HepG2 (cell line): ENCODE measurements at regions not wholly inside any gene's neighbourhood (a gene's known extent, or its start where the extent isn't known, plus 50 kb on each side); places are given as distances from the start of the nearest gene placed in this dataset.

Experiments
- ATAC-seq: fragments of 200-7000 bp; cut with Tn5 transposase; 3 replicates; pipeline ENCODE4 v1.9.1; 2020; ENCODE audit warnings: mild to moderate bottlenecking, moderate library complexity
- BruUV-seq: library from RNA; stranded (reverse); fragments of 400-500 nt; replicated peaks from 2 replicates; lab custom pipeline; 2021; lab: Mats Ljungman, UMichigan
- CTCF ChIA-PET: fragments of 300-600 bp; formaldehyde crosslinking; extraction: SDS; loops from one replicate; lab custom pipeline; 2021; ENCODE audit warnings: low total read pairs, inconsistent platforms, low intra/inter-chr PET ratio; lab: Yijun Ruan, JAX
- POLR2A ChIA-PET: fragments of 350-600 bp; sonication (Branson Sonifier 250); formaldehyde crosslinking; loops from one replicate; lab custom pipeline; 2020; ENCODE audit warnings: antibody characterized with exemption, inconsistent platforms; lab: Yijun Ruan, JAX
- DNase-seq: peaks from one replicate; pipeline ENCODE4 v3.0.0-alpha.2; 2015; ENCODE audit warnings: low spot score
- FAIRE-seq: peaks from 3 replicates; lab custom pipeline; 2011; peaks lifted over from hg19 to GRCh38; lab: Jason Lieb, UNC
- H2AFZ ChIP-seq: one replicate; pipeline ENCODE4 v1.6.1; 2011; ENCODE audit warnings: low read length, inconsistent platforms
- H3K27ac ChIP-seq: fragments of 300-600 bp; 3 replicates; pipeline ENCODE4 v1.8.0; 2011; ENCODE audit warnings: mixed run types, mild to moderate bottlenecking, mixed read lengths, low read length, inconsistent platforms; ENCODE audit not compliant: insufficient read depth; ENCODE audit errors: extremely low read length
- H3K27me3 ChIP-seq, 2 experiments: fragments of 200-600 bp in 1 of 2; 2 replicates in 1 of 2; 3 replicates in 1 of 2; pipeline versions ENCODE4 v1.6.0 to v1.8.0; 2011; ENCODE audit warnings: low read length in 2 of 2, mild to moderate bottlenecking in 2 of 2, moderate library complexity in 2 of 2, inconsistent platforms in 1 of 2; ENCODE audit not compliant: insufficient read depth in 2 of 2, control insufficient read depth in 1 of 2
- H3K36me3 ChIP-seq, 2 experiments: fragments of 200-600 bp in 1 of 2; replicated peaks in 1 of 2; 2 replicates in 1 of 2; 3 replicates in 1 of 2; pipeline versions ENCODE4 v1.5.1 to v1.8.0; 2011; ENCODE audit warnings: low read length in 2 of 2, inconsistent platforms in 1 of 2; ENCODE audit not compliant: insufficient read depth in 2 of 2, control insufficient read depth in 1 of 2
- H3K4me1 ChIP-seq: 2 replicates; pipeline ENCODE4 v1.5.1; 2012; ENCODE audit warnings: low read length, inconsistent platforms; ENCODE audit not compliant: insufficient read depth
- H3K4me2 ChIP-seq: 2 replicates; pipeline ENCODE4 v1.6.0; 2011; ENCODE audit warnings: low read depth, low read length, inconsistent platforms
- H3K4me3 ChIP-seq, 3 experiments: fragments of 200-600 bp in 1 of 3; sonication (generic), shearing (Covaris generic) in 1 of 3; replicated peaks in 1 of 3; 2 replicates each; pipeline ENCODE4 v1.5.1; 2011 to 2016; ENCODE audit warnings: low read length in 3 of 3, inconsistent platforms in 2 of 3, low read depth in 2 of 3, mild to moderate bottlenecking in 2 of 3, control low read depth in 1 of 3, mixed read lengths in 1 of 3; ENCODE audit not compliant: insufficient read depth in 1 of 3
- H3K79me2 ChIP-seq: one replicate; pipeline ENCODE4 v1.6.1; 2011; ENCODE audit warnings: low read length, inconsistent platforms; ENCODE audit not compliant: insufficient read depth
- H3K9ac ChIP-seq: 2 replicates; pipeline ENCODE4 v1.6.0; 2011; ENCODE audit warnings: mild to moderate bottlenecking, low read depth, low read length, inconsistent platforms; ENCODE audit not compliant: insufficient read depth
- H3K9me3 ChIP-seq: 2 replicates; pipeline ENCODE4 v1.5.1; 2012; ENCODE audit warnings: mild to moderate bottlenecking, low read length
- H4K20me1 ChIP-seq: 2 replicates; pipeline ENCODE4 v1.6.0; 2011; ENCODE audit warnings: inconsistent platforms, mild to moderate bottlenecking, low read length, moderate library complexity; ENCODE audit not compliant: insufficient read depth
- ARNTL ChIP-seq: sonication (generic); formaldehyde crosslinking; IDR thresholded peaks from 2 replicates; pipeline ENCODE4 v1.4.0; 2020; ENCODE audit warnings: mild to moderate bottlenecking, missing genetic modification reagents
- CHCHD3 ChIP-seq: sonication (generic); formaldehyde crosslinking; IDR thresholded peaks from 2 replicates; pipeline ENCODE4 v1.8.0; 2022; ENCODE audit warnings: mild to moderate bottlenecking, missing genetic modification reagents, moderate library complexity
- HNRNPLL ChIP-seq: fragments of 200-400 bp; formaldehyde crosslinking; IDR thresholded peaks from 2 replicates; pipeline ENCODE4 v1.6.1; 2017; ENCODE audit warnings: mild to moderate bottlenecking, low read depth, low read length; ENCODE audit not compliant: poor library complexity, severe bottlenecking
- KDM6A ChIP-seq: IDR thresholded peaks from 2 replicates; pipeline ENCODE4 v1.6.1; 2016; ENCODE audit warnings: low read depth
- KLF13 ChIP-seq: sonication (generic); formaldehyde crosslinking; IDR thresholded peaks from 2 replicates; pipeline ENCODE4 v1.4.0; 2020; ENCODE audit warnings: mild to moderate bottlenecking, missing genetic modification reagents
- KLF6 ChIP-seq: IDR thresholded peaks from 2 replicates; pipeline ENCODE4 v1.8.0; 2016; ENCODE audit warnings: missing biosample characterization, missing genetic modification reagents
- PHF8 ChIP-seq: sonication (generic); formaldehyde crosslinking; IDR thresholded peaks from 2 replicates; pipeline ENCODE4 v1.5.0; 2020; ENCODE audit warnings: missing genetic modification reagents
- ZNF446 ChIP-seq: sonication (generic); formaldehyde crosslinking; IDR thresholded peaks from 2 replicates; pipeline ENCODE4 v1.5.0; 2020; ENCODE audit warnings: mild to moderate bottlenecking, missing genetic modification reagents
- ZNF558 ChIP-seq: sonication (generic); formaldehyde crosslinking; IDR thresholded peaks from 2 replicates; pipeline ENCODE4 v1.9.0; 2022; ENCODE audit warnings: mild to moderate bottlenecking, missing genetic modification reagents, borderline replicate concordance
- ZNF660 ChIP-seq: sonication (generic); formaldehyde crosslinking; IDR thresholded peaks from 2 replicates; pipeline ENCODE4 v1.5.1; 2020; ENCODE audit warnings: mild to moderate bottlenecking, low read depth, missing genetic modification reagents, borderline replicate concordance
- ZNF678 ChIP-seq: sonication (generic); formaldehyde crosslinking; IDR thresholded peaks from 2 replicates; pipeline ENCODE4 v1.4.0; 2020; ENCODE audit warnings: mild to moderate bottlenecking, missing genetic modification reagents
- ZNF749 ChIP-seq: sonication (generic); formaldehyde crosslinking; IDR thresholded peaks from 2 replicates; pipeline ENCODE4 v1.8.0; 2022; ENCODE audit warnings: mild to moderate bottlenecking, missing genetic modification reagents, moderate library complexity, borderline replicate concordance
- ZNF781 ChIP-seq: sonication (generic); formaldehyde crosslinking; IDR thresholded peaks from 2 replicates; pipeline ENCODE4 v1.5.1; 2020; ENCODE audit warnings: borderline replicate concordance, mild to moderate bottlenecking, missing genetic modification reagents; ENCODE audit errors: not compliant biosample characterization
- WGBS: methylation state at CpG from one replicate; pipeline ENCODE4 v1.1.6; 2017; ENCODE audit warnings: low lambda C conversion rate; 5-methylcytosine and 5-hydroxymethylcytosine counted together
- in situ Hi-C: cut with HindIII; loops from 2 replicates; pipeline ENCODE4 v1.10.0; 2017; ENCODE audit warnings: low pct_unique_long_range_greater_than_20kb; ENCODE audit not compliant: extremely low pct_ligation_motif_present
- intact Hi-C: fragments of 100-400 bp; cut with micrococcal nuclease; formaldehyde crosslinking; loops from one replicate; pipeline ENCODE4 v1.10.0; 2022; ENCODE audit not compliant: unreplicated experiment
- TF ChIP-seq, protein P1 (sequence below): sonication (generic); formaldehyde crosslinking; conservative IDR thresholded peaks from 2 replicates; pipeline ENCODE4 v1.4.0; 2020; ENCODE audit warnings: missing genetic modification reagents
- TF ChIP-seq, protein P2 (sequence below): sonication (generic); formaldehyde crosslinking; IDR thresholded peaks from 2 replicates; pipeline ENCODE4 v1.4.0; 2020; ENCODE audit warnings: mild to moderate bottlenecking, missing genetic modification reagents
- TF ChIP-seq, protein P3 (sequence below): sonication (generic); formaldehyde crosslinking; IDR thresholded peaks from 2 replicates; pipeline ENCODE4 v1.4.0; 2020; ENCODE audit warnings: missing genetic modification reagents, mild to moderate bottlenecking, borderline replicate concordance
- TF ChIP-seq, protein P4 (sequence below): sonication (generic); formaldehyde crosslinking; IDR thresholded peaks from 2 replicates; pipeline ENCODE4 v1.4.0; 2020; ENCODE audit warnings: mild to moderate bottlenecking, missing genetic modification reagents

DNA sequence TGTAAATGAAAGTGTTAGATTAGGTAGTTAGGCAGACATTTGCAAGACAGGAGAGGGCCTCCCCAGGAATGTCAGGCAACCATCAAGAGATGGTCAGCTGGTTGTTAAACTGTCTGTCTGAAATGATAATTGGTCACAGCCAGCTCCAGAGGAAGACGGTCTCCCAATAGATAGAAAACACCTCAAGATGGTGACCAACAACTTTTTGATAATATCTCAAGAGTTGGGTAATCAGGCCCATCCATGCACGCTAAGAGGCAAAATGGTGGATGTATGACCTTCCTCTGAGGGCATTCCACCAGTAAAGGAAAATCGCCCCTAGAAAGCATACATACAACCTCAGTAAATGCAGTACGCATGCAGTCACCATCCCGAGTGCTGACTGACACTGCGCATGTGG lies 118.2 kb downstream of the MAP3K21 start:
- no peak for FAIRE-seq
- intact Hi-C loops: no loop called here
- TF ChIP-seq ZNF749 (CRISPR knock-in tag) (no peak), ZNF446 (CRISPR knock-in tag) (no peak), ARNTL (CRISPR knock-in tag) (no peak), KLF13 (CRISPR knock-in tag) (no peak), ZNF558 (CRISPR knock-in tag) (no peak), KDM6A (CRISPR knock-in tag) (no peak), ZNF781 (CRISPR knock-in tag) (no peak), CHCHD3 (CRISPR knock-in tag) (no peak), ZNF678 (CRISPR knock-in tag) (no peak), PHF8 (CRISPR knock-in tag) (no peak), KLF6 (CRISPR knock-in tag) (no peak), ZNF660 (CRISPR knock-in tag) (no peak), HNRNPLL (no peak)
- TF ChIP-seq, protein P1, sequence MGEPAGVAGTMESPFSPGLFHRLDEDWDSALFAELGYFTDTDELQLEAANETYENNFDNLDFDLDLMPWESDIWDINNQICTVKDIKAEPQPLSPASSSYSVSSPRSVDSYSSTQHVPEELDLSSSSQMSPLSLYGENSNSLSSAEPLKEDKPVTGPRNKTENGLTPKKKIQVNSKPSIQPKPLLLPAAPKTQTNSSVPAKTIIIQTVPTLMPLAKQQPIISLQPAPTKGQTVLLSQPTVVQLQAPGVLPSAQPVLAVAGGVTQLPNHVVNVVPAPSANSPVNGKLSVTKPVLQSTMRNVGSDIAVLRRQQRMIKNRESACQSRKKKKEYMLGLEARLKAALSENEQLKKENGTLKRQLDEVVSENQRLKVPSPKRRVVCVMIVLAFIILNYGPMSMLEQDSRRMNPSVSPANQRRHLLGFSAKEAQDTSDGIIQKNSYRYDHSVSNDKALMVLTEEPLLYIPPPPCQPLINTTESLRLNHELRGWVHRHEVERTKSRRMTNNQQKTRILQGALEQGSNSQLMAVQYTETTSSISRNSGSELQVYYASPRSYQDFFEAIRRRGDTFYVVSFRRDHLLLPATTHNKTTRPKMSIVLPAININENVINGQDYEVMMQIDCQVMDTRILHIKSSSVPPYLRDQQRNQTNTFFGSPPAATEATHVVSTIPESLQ: no peak
- TF ChIP-seq, protein P2, sequence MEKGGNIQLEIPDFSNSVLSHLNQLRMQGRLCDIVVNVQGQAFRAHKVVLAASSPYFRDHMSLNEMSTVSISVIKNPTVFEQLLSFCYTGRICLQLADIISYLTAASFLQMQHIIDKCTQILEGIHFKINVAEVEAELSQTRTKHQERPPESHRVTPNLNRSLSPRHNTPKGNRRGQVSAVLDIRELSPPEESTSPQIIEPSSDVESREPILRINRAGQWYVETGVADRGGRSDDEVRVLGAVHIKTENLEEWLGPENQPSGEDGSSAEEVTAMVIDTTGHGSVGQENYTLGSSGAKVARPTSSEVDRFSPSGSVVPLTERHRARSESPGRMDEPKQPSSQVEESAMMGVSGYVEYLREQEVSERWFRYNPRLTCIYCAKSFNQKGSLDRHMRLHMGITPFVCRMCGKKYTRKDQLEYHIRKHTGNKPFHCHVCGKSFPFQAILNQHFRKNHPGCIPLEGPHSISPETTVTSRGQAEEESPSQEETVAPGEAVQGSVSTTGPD (CRISPR knock-in tag): no peak
- TF ChIP-seq, protein P3, sequence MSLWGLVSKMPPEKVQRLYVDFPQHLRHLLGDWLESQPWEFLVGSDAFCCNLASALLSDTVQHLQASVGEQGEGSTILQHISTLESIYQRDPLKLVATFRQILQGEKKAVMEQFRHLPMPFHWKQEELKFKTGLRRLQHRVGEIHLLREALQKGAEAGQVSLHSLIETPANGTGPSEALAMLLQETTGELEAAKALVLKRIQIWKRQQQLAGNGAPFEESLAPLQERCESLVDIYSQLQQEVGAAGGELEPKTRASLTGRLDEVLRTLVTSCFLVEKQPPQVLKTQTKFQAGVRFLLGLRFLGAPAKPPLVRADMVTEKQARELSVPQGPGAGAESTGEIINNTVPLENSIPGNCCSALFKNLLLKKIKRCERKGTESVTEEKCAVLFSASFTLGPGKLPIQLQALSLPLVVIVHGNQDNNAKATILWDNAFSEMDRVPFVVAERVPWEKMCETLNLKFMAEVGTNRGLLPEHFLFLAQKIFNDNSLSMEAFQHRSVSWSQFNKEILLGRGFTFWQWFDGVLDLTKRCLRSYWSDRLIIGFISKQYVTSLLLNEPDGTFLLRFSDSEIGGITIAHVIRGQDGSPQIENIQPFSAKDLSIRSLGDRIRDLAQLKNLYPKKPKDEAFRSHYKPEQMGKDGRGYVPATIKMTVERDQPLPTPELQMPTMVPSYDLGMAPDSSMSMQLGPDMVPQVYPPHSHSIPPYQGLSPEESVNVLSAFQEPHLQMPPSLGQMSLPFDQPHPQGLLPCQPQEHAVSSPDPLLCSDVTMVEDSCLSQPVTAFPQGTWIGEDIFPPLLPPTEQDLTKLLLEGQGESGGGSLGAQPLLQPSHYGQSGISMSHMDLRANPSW: no peak
- TF ChIP-seq, protein P4, sequence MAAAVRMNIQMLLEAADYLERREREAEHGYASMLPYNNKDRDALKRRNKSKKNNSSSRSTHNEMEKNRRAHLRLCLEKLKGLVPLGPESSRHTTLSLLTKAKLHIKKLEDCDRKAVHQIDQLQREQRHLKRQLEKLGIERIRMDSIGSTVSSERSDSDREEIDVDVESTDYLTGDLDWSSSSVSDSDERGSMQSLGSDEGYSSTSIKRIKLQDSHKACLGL (CRISPR knock-in tag): no peak

More for the DNA sequence above, 118.2 kb downstream of the MAP3K21 start:
- Histone ChIP-seq H3K27ac (no peak overlapping the region), H3K4me3 (no peak overlapping the region), H3K9ac (no peak overlapping the region), H4K20me1 (no peaks in the 10 kb centered on the region), H3K36me3 (no peaks in the 10 kb centered on the region), H3K4me2 (no peak overlapping the region), H3K27me3 (no peaks in the 10 kb centered on the region), H3K79me2 (no peaks in the 10 kb centered on the region), H2AFZ (no peak overlapping the region), H3K9me3 (no peaks in the 10 kb centered on the region), H3K4me1 (no peaks in the 10 kb centered on the region)
- WGBS: 63% methylated on average over 4 of the region's 6 CpGs
- CTCF ChIA-PET: no interaction called here
- in situ Hi-C loops: loop anchor here (25.0 kb wide), 1 partner anchor 342 kb away; no protein-coding TSS in a partner anchor
- POLR2A ChIA-PET: no interaction called here
- BruUV-seq: no TSS peak
- ATAC-seq: no peak
- DNase-seq: no peak
